Omental fat pad (tissue), 3 donors: ENCODE measurements at regions not wholly inside any gene's neighbourhood (a gene's known extent, or its start where the extent isn't known, plus 50 kb on each side); places are given as distances from the start of the nearest gene placed in this dataset.

ENCODE experiments used
- ATAC-seq: fragments of 150-250 bp; one replicate; pipeline ENCODE4 v1.9.1; 2016; ENCODE audit warnings: mild to moderate bottlenecking, moderate library complexity; ENCODE audit not compliant: low FRiP score
- DNase-seq: peaks from one replicate; pipeline ENCODE4 v3.0.0-alpha.2; 2019; ENCODE audit warnings: low spot score
- TF ChIP-seq, protein P1 (sequence below), 3 donors: fragments of 450-650 bp; IDR thresholded peaks; one replicate each; pipeline ENCODE4 v1.5.1; 2016 to 2017; ENCODE audit warnings: antibody characterized with exemption in 3 of 3, mild to moderate bottlenecking in 3 of 3, moderate library complexity in 2 of 3

DNA sequence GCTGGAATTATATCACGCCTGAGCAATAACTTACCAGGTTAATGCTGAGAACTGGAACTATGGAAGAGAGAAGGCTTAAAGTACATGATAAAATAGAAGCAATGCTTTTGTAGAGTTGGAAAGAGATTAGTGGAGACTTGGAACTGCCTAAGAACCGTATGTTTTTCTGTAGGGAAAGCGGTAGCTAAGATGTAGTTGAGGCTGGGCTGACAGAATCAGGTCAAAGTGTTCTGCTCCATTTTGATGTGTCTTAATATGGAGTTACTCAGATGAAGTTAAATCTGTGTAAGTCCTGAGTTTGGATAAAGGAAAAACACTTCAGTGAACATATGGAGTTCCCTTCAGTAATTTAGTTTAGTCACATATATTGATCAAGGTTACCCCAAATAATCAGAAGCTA lies 860.9 kb upstream of the CXADR start:
- ATAC-seq: no peak

DNA sequence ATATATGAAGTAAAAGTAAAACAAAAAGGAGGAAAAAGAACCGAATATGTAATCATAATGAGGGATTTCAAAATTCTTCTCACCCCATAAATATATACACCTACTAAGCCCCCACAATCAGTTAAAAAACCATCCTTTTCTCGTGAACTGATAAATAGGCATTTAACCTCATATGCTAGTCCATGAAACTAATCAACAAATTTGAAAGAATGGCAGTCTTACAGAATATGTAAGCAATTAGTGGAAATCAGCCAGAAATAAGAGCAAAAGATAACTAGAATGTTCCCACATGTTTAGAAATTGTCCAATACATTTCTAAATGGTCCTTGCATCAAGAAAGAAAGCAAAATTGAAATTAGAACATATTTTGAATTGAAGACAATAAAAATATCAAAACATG lies 849.4 kb upstream of the CXADR start:
- TF ChIP-seq, protein P1, sequence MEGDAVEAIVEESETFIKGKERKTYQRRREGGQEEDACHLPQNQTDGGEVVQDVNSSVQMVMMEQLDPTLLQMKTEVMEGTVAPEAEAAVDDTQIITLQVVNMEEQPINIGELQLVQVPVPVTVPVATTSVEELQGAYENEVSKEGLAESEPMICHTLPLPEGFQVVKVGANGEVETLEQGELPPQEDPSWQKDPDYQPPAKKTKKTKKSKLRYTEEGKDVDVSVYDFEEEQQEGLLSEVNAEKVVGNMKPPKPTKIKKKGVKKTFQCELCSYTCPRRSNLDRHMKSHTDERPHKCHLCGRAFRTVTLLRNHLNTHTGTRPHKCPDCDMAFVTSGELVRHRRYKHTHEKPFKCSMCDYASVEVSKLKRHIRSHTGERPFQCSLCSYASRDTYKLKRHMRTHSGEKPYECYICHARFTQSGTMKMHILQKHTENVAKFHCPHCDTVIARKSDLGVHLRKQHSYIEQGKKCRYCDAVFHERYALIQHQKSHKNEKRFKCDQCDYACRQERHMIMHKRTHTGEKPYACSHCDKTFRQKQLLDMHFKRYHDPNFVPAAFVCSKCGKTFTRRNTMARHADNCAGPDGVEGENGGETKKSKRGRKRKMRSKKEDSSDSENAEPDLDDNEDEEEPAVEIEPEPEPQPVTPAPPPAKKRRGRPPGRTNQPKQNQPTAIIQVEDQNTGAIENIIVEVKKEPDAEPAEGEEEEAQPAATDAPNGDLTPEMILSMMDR (IDR thresholded peaks at IDR 0.05): no peak
- DNase-seq: no peak

More for the DNA sequence above, 860.9 kb upstream of the CXADR start:
- DNase-seq: no peak
- TF ChIP-seq, protein P1 (IDR thresholded peaks at IDR 0.05): no peak

DNA sequence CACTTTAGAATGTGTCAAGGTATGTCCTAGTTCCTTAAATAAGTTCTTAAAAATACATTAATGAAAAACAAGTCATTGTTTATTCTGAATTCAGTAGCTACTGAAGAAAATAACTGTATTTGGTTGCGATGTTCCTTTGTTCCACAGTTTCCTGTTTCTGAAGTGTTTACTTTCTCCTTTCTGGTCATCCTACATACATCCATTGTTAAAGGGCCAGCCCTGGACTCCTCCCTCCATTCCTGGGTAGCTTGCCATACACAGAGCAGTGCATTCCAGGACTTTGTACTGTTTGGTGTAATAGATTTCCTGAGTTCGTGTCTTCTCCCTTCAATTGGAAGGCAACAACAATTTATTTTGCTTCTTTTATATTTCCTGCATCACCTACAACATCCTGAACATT lies 845.4 kb upstream of the CXADR start:
- no peak for ATAC-seq
- TF ChIP-seq, protein P1 (IDR thresholded peaks at IDR 0.05): no peak

More for the DNA sequence above, 849.4 kb upstream of the CXADR start:
- no peak for ATAC-seq

DNA sequence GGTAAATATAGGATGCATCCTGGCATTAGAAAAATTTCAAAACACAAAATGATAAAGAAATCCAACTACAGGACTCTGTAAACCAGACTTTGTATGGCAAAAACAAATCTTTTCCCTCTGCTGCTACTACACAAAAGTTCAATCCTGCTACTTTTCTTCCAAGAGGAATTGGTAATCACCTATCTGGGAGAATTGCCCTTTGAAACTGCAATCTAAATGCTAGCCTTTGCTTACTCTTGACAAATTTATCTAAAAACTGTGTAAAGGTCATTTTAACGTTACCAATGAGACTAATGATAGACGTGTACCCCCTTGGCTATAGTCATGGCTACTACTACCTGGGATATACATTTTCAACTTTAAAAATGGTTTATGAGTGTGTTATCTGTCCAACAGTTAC lies 837.9 kb upstream of the CXADR start:
- no peak for DNase-seq
- TF ChIP-seq, protein P1 (IDR thresholded peaks at IDR 0.05): no peak
- no peak for ATAC-seq

More for the DNA sequence above, 845.4 kb upstream of the CXADR start:
- DNase-seq: no peak

DNA sequence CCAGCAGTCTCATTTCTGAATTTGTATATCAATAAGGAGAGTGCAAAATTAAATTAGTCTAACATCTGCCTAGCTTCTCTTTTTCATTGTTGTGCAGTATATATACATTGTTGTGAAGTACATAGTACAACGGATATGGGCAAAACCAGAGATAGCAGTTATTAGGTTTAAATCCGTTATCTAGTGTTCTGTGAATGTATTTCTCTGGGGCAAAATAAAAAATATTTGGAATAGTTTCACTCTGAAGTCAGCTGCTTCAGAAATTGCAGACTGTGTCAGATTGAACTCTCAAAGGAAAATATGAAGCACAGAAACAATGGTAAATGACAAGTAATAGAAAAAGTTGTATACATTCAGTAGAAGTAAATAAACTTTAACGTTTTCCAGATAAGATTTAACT lies 836.5 kb upstream of the CXADR start:
- no peak for ATAC-seq
- TF ChIP-seq, protein P1 (IDR thresholded peaks at IDR 0.05): no peak
- DNase-seq: no peak

DNA sequence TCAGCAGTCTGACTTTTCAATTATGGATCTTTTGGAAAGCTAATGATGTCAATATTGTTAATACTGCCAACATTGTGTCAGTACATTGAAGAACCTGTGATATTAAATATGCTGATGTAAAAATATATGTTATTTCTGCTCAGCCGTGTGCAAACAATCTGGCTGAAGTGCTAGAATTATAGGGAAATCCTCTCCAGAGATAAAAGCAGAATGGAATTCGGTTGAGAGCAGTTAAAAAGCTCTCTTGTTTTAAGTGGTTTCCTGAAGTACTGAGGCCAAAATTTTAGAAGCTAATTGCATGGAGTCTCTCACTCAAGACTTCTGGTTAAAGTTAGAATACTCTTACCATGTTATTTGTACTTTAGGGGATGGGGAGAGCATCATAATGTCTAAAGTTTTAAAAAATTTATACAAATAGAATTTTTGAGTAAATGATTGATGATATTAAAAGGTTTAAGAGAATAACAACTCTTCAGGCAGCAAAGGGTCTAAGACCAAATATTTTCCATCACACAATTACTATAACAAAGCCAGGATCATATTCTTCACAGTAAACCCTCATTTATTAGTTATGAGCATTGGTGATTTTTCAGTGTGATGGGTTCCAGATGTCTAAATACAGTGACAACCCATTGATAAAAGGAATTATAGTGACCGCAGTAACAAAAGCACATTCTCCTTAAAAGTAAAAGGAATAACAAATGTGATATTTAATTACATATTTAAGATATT lies 834.2 kb upstream of the CXADR start:
- ATAC-seq (no peak), DNase-seq (no peak)
- TF ChIP-seq, protein P1 (IDR thresholded peaks at IDR 0.05): no peak

DNA sequence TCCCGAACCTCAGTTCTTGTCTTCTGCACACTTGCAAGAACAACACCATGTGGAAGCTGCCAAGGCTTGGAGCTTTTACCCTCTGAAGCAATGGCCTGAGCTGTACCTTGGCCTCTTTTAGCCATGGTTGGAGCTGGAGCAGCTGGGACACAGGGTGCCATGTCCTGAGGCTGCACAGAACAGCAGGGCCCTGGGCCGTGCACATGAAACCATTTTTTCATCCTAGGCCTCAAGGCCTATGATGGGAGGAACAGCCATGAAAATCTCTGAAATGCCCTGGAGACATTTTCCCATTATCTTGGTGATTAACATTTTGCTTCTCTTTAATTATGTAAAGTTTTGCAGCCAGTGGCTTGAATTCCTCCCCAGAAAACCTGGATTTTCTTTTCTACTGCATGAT lies 817.8 kb upstream of the CXADR start:
- ATAC-seq (no peak), DNase-seq (no peak)
- TF ChIP-seq, protein P1 (IDR thresholded peaks at IDR 0.05): no peak
